BE2C (cell line): ENCODE measurements at regions not wholly inside any gene's neighbourhood (a gene's known extent, or its start where the extent isn't known, plus 50 kb on each side); places are given as distances from the start of the nearest gene placed in this dataset.

Experiments
- DNase-seq: peaks from one replicate; pipeline ENCODE4 v3.0.0-alpha.2; 2020
- H3K27me3 ChIP-seq: fragments of 250-450 bp; sonication (Bioruptor Pico); 2 replicates; pipeline ENCODE4 v1.5.1; 2020; ENCODE audit warnings: mild to moderate bottlenecking
- H3K36me3 ChIP-seq: fragments of 250-450 bp; sonication (Bioruptor Pico); 2 replicates; pipeline ENCODE4 v1.5.1; 2020; ENCODE audit warnings: mild to moderate bottlenecking
- H3K4me1 ChIP-seq: fragments of 250-450 bp; sonication (Bioruptor Pico); 2 replicates; pipeline ENCODE4 v1.5.1; 2020
- H3K4me3 ChIP-seq: 2 replicates; pipeline ENCODE4 v1.5.1; 2011; ENCODE audit warnings: low read depth, low read length
- H3K9me3 ChIP-seq: fragments of 250-450 bp; sonication (Bioruptor Pico); 2 replicates; pipeline ENCODE4 v1.5.1; 2020
- TF ChIP-seq, protein P1 (sequence below): IDR thresholded peaks from 2 replicates; pipeline ENCODE4 v1.5.1; 2012; ENCODE audit warnings: mild to moderate bottlenecking, low read depth, low read length

DNA sequence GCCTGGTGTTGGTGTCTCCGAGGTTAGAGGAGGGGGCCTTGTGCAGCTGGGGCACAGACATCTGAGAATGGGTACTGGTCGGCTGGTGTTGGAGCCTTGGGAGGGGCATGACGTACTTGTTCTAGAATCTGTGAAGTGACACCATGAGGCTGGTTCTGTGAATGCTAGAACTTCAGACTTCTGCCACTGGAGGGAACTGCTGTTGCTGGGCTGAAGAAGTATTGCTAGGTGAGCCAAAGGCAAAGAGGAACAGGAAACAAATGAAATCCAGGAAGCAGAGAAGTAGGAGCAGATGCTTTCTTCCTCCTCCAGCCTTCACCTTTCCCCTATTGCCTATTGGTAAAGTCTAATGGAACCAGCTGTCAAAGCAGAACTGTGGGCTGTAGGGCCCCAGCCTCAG is 120.9 kb upstream of the DDIT4L start:
- TF ChIP-seq, protein P1, sequence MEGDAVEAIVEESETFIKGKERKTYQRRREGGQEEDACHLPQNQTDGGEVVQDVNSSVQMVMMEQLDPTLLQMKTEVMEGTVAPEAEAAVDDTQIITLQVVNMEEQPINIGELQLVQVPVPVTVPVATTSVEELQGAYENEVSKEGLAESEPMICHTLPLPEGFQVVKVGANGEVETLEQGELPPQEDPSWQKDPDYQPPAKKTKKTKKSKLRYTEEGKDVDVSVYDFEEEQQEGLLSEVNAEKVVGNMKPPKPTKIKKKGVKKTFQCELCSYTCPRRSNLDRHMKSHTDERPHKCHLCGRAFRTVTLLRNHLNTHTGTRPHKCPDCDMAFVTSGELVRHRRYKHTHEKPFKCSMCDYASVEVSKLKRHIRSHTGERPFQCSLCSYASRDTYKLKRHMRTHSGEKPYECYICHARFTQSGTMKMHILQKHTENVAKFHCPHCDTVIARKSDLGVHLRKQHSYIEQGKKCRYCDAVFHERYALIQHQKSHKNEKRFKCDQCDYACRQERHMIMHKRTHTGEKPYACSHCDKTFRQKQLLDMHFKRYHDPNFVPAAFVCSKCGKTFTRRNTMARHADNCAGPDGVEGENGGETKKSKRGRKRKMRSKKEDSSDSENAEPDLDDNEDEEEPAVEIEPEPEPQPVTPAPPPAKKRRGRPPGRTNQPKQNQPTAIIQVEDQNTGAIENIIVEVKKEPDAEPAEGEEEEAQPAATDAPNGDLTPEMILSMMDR = peak; percentile 24; the same call in 1 of the 2 replicates
- no peak overlapping the region for H3K4me3 ChIP-seq
- no peaks in the 10 kb centered on the region; the same call in 1 of the 2 replicates for H3K9me3 ChIP-seq
- no peaks in the 10 kb centered on the region for H3K27me3 ChIP-seq
- no peaks in the 10 kb centered on the region for H3K4me1 ChIP-seq
- no peak for DNase-seq
- no peaks in the 10 kb centered on the region for H3K36me3 ChIP-seq

DNA sequence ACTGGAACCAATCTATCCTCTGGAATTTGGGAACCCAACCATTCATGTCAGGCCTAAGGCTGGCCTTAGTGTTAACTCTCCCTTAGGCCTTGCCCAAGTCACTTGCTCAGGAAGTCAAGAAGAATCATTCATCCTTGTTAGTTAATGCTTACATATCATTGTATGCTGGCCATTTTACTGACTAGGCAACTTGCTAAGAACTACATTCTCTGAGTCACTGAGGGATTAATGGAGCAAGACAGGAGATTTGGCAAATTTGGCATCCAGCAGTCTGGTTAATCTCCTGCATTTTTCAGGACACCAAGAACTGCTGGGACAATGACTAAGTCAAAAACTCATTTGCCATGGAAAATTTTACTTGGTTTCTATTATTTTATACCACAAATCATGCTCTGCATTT is 115.8 kb upstream of the DDIT4L start:
- TF ChIP-seq, protein P1 = no peak
- Histone ChIP-seq H3K27me3 (no peaks in the 10 kb centered on the region), H3K4me1 (no peaks in the 10 kb centered on the region), H3K9me3 (no peaks in the 10 kb centered on the region), H3K36me3 (no peaks in the 10 kb centered on the region), H3K4me3 (no peak overlapping the region)
- DNase-seq = no peak

DNA sequence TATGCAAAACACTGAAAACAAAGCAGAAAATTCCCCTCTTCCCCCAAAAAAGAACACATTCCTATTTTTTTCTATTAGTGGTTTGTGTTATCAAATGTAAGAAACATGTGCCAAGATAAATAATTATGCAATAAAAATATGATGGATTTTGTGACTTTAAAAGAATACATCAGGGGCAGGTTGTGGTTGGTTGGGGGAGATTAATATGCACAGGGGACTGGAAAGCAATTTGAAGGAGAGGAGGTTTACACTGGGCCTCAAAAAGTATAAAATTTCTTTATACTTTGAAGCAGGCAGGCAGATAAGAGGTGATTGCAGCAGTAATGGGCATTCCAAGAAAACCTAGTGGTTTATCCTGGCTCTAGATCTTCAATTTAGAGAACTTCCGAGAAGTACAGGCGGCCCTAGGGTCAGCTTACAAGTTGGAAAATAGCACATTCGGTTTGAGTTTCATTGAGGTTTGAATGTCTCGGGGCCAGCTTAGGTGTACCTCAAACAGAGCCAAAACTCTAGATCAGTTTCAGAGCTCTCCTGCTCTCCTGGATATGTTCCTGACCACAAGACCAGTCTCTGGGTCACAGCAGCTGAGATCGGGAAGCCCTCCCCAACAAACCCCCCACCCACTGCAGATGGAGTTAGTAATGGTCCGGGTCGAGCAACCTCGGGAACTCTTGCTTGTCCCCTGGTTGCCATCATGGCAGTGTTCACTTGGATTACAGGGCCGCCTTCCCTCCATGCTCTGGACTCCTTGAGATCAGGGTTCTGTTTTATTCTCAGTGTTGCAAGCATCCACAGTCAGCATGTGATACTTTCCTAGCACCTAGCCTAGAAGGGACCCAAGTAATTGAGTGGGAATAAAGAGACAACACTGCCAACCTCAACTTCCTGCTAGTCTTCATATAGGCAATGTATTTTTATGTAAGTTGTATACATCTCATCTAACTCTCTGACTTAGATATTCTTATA is 112.1 kb upstream of the DDIT4L start:
- no peaks in the 10 kb centered on the region for H3K4me1 ChIP-seq

DNA sequence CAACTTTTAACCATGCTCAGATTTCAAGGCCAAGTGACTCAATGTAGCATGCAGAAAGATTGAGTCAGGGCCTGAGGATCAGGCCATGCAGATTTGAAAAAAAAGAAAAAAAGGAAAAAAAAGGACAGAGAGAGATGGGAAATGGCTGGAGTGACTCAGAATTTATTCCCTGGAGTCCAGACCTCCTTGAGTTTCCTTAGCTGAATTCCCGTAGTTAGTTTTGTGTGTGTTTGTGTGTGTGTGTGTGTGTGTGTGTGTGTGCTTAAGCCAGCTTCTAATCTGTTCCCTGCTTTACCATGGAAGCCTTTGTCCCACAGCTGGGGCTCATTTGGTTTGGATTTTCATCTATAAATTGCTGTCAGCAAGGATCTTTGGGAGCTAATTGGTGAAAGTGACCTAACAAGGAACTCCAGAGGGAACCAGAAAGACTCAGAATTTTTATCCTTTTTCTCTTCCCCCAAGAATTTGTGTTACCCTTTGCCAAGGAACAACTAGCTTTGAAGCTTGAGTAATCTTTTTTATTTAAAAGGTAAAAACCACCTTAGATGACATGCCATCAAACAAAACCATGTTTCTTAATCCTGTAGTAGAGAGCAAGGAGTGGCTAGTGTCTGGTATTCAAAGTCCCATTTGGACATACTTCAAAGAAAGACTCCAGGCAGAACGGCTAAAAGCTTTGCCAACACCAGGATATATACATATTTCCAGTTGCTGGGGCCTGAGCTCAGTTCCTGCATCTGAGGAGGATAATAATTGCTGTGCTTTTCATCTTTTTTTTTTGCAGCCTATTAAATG is 109.0 kb upstream of the DDIT4L start:
- DNase-seq = no peak
- TF ChIP-seq, protein P1 = no peak
- H3K4me3 ChIP-seq = no peak overlapping the region
- no peaks in the 10 kb centered on the region for H3K9me3 ChIP-seq
- H3K4me1 ChIP-seq = no peaks in the 10 kb centered on the region
- no peaks in the 10 kb centered on the region for H3K27me3 ChIP-seq
- H3K36me3 ChIP-seq = no peaks in the 10 kb centered on the region

More for the DNA sequence above, 112.1 kb upstream of the DDIT4L start:
- H3K36me3 ChIP-seq = no peaks in the 10 kb centered on the region
- no peaks in the 10 kb centered on the region for H3K27me3 ChIP-seq
- DNase-seq = no peak
- H3K4me3 ChIP-seq = no peak overlapping the region
- no peaks in the 10 kb centered on the region for H3K9me3 ChIP-seq
- TF ChIP-seq, protein P1 = no peak

DNA sequence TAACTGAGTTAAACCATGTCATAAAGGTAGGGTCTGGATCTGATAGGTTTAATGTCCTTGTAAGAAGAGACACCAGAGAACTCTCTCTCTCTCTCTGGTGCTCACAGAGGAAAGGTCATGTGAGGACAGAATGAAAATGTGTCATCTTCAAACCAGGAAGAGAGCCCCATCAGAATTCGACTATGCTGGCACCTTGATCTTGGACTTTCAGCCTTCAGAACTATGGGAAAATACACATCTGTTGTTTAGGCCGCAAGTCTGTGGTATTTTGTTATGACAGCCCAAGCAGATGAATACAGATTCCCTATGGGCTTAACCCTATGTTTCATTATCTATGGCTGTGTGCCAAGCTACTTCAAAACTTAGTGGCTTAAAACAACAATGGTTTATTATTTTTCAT is 105.5 kb upstream of the DDIT4L start:
- Histone ChIP-seq H3K36me3 (no peaks in the 10 kb centered on the region), H3K4me1 (peaks cover 1% of the 10 kb centered on the region; the same call in 1 of the 2 replicates), H3K4me3 (no peak overlapping the region), H3K27me3 (no peaks in the 10 kb centered on the region), H3K9me3 (no peaks in the 10 kb centered on the region)
- TF ChIP-seq, protein P1 = no peak
- DNase-seq = no peak
